IMR-90 (cell line): ENCODE measurements at regions not wholly inside any gene's neighbourhood (a gene's known extent, or its start where the extent isn't known, plus 50 kb on each side); places are given as distances from the start of the nearest gene placed in this dataset.

Source experiments
- ATAC-seq: fragments of 200-7000 bp; cut with Tn5 transposase; 2 replicates; pipeline ENCODE4 v1.9.1; 2020; ENCODE audit warnings: low read depth, mild to moderate bottlenecking, moderate library complexity
- BruUV-seq: library from RNA; stranded (reverse); fragments of 400-500 nt; replicated peaks from 2 replicates; lab custom pipeline; 2021; lab: Mats Ljungman, UMichigan
- CTCF ChIA-PET: fragments of 300-600 bp; formaldehyde crosslinking; extraction: SDS; loops from one replicate; lab custom pipeline; 2021; ENCODE audit warnings: antibody characterized with exemption; lab: Yijun Ruan, JAX
- POLR2A ChIA-PET: fragments of 300-600 bp; sonication (Branson Sonifier 250); formaldehyde crosslinking; loops from one replicate; lab custom pipeline; 2022; ENCODE audit warnings: antibody characterized with exemption; ENCODE audit not compliant: unreplicated experiment; lab: Charles Lee
- DNase-seq: peaks from one replicate; pipeline ENCODE4 v3.0.0; 2013
- H2AFZ ChIP-seq: replicated peaks from 2 replicates; pipeline ENCODE3; 2013; ENCODE audit warnings: low read length, mild to moderate bottlenecking; ENCODE audit not compliant: poor library complexity
- H2AK5ac ChIP-seq: 2 replicates; pipeline ENCODE4 v1.6.1; 2013; ENCODE audit warnings: low read depth, low read length, inconsistent platforms
- H2AK9ac ChIP-seq: replicated peaks from 2 replicates; pipeline ENCODE3; 2013; ENCODE audit warnings: mild to moderate bottlenecking, low read depth, low read length, moderate library complexity; ENCODE audit not compliant: poor library complexity
- H2BK120ac ChIP-seq: 2 replicates; pipeline ENCODE4 v1.6.1; 2013; ENCODE audit warnings: low read depth, low read length, inconsistent platforms
- H2BK15ac ChIP-seq: 3 replicates; pipeline ENCODE4 v1.6.1; 2013; ENCODE audit warnings: low read depth, low read length, inconsistent platforms
- H2BK20ac ChIP-seq: 2 replicates; pipeline ENCODE4 v1.6.1; 2013; ENCODE audit warnings: low read depth, mild to moderate bottlenecking, inconsistent platforms, low read length, moderate library complexity
- H2BK5ac ChIP-seq: 2 replicates; pipeline ENCODE4 v1.6.1; 2013; ENCODE audit warnings: mild to moderate bottlenecking, low read depth, low read length, inconsistent platforms; ENCODE audit not compliant: poor library complexity, severe bottlenecking
- H3K14ac ChIP-seq: replicated peaks from 2 replicates; pipeline ENCODE4 v1.6.1; 2013; ENCODE audit warnings: low read depth, low read length, inconsistent platforms
- H3K18ac ChIP-seq: 2 replicates; pipeline ENCODE4 v1.6.1; 2013; ENCODE audit warnings: low read depth, low read length, control low read depth
- H3K23ac ChIP-seq: 2 replicates; pipeline ENCODE4 v1.6.1; 2013; ENCODE audit warnings: low read depth, low read length, inconsistent platforms
- H3K27ac ChIP-seq: 2 replicates; pipeline ENCODE4 v1.5.1; 2013; ENCODE audit warnings: mild to moderate bottlenecking, control low read depth, low read length; ENCODE audit not compliant: insufficient read depth
- H3K27me3 ChIP-seq: 2 replicates; pipeline ENCODE4 v1.6.1; 2013; ENCODE audit warnings: low read length; ENCODE audit not compliant: control insufficient read depth, insufficient read depth
- H3K36me3 ChIP-seq: 2 replicates; pipeline ENCODE4 v1.6.1; 2013; ENCODE audit warnings: low read length, mixed read lengths; ENCODE audit not compliant: control insufficient read depth, insufficient read depth
- H3K4ac ChIP-seq: 2 replicates; pipeline ENCODE4 v1.6.1; 2013; ENCODE audit warnings: low read depth, low read length, inconsistent platforms
- H3K4me1 ChIP-seq: 2 replicates; pipeline ENCODE4 v1.6.1; 2013; ENCODE audit warnings: low read length, mixed read lengths; ENCODE audit not compliant: control insufficient read depth, insufficient read depth
- H3K4me2 ChIP-seq: 2 replicates; pipeline ENCODE4 v1.6.1; 2013; ENCODE audit warnings: low read depth, mild to moderate bottlenecking, control low read depth, low read length, moderate library complexity
- H3K4me3 ChIP-seq: 2 replicates; pipeline ENCODE4 v1.5.1; 2013; ENCODE audit warnings: low read depth, mild to moderate bottlenecking, control low read depth, low read length, moderate library complexity; ENCODE audit not compliant: insufficient read depth
- H3K56ac ChIP-seq: 2 replicates; pipeline ENCODE4 v1.6.1; 2013; ENCODE audit warnings: low read length, inconsistent platforms; ENCODE audit not compliant: insufficient read depth; ENCODE audit errors: extremely low read depth
- H3K79me1 ChIP-seq, 2 experiments: 2 replicates each; pipeline ENCODE4 v1.6.1; 2013; ENCODE audit warnings: low read length in 2 of 2, inconsistent platforms in 1 of 2, low read depth in 1 of 2
- H3K9ac ChIP-seq: 2 replicates; pipeline ENCODE4 v1.6.1; 2013; ENCODE audit warnings: low read depth, low read length, control low read depth
- H3K9me1 ChIP-seq: 2 replicates; pipeline ENCODE4 v1.6.1; 2013; ENCODE audit warnings: low read length, inconsistent platforms; ENCODE audit not compliant: insufficient read depth
- H3K9me3 ChIP-seq: 2 replicates; pipeline ENCODE4 v1.6.1; 2013; ENCODE audit warnings: low read length; ENCODE audit not compliant: control insufficient read depth, insufficient read depth
- H4K20me1 ChIP-seq: 2 replicates; pipeline ENCODE4 v1.6.1; 2013; ENCODE audit warnings: low read length, inconsistent platforms; ENCODE audit not compliant: insufficient read depth
- H4K5ac ChIP-seq: 2 replicates; pipeline ENCODE4 v1.6.1; 2013; ENCODE audit warnings: mild to moderate bottlenecking, low read depth, low read length, control low read depth
- H4K8ac ChIP-seq, 2 experiments: 2 replicates each; pipeline ENCODE4 v1.6.1; 2013; ENCODE audit warnings: low read depth in 2 of 2, low read length in 2 of 2, control low read depth in 1 of 2, inconsistent platforms in 1 of 2
- H4K91ac ChIP-seq: 2 replicates; pipeline ENCODE4 v1.6.1; 2013; ENCODE audit warnings: low read depth, low read length, inconsistent platforms; ENCODE audit not compliant: insufficient read depth
- BHLHE40 ChIP-seq: fragments of 150-350 bp; IDR thresholded peaks from 2 replicates; pipeline ENCODE4 v1.6.1; 2016; ENCODE audit warnings: mild to moderate bottlenecking, low read depth, low read length
- CEBPB ChIP-seq: IDR thresholded peaks from 2 replicates; pipeline ENCODE4 v1.6.1; 2012; ENCODE audit warnings: low read depth, low read length, improper control_type of control experiment
- CHD1 ChIP-seq: IDR thresholded peaks from 2 replicates; pipeline ENCODE4 v1.6.1; 2012; ENCODE audit warnings: low read depth, low read length, improper control_type of control experiment
- ELK1 ChIP-seq: fragments of 150-350 bp; IDR thresholded peaks from 2 replicates; pipeline ENCODE4 v1.6.1; 2016; ENCODE audit warnings: low read depth, mild to moderate bottlenecking, low read length, moderate library complexity, borderline replicate concordance
- FOS ChIP-seq: fragments of 150-350 bp; IDR thresholded peaks from 2 replicates; pipeline ENCODE4 v1.6.1; 2016; ENCODE audit warnings: low read depth, low read length
- MAFK ChIP-seq: IDR thresholded peaks from 2 replicates; pipeline ENCODE4 v1.6.1; 2012; ENCODE audit warnings: low read depth, low read length, improper control_type of control experiment
- MAZ ChIP-seq: IDR thresholded peaks from 2 replicates; pipeline ENCODE4 v1.6.1; 2012; ENCODE audit warnings: low read depth, mild to moderate bottlenecking, low read length, improper control_type of control experiment, moderate library complexity, borderline replicate concordance
- MXI1 ChIP-seq: IDR thresholded peaks from 2 replicates; pipeline ENCODE4 v1.6.1; 2012; ENCODE audit warnings: low read depth, mild to moderate bottlenecking, low read length, moderate library complexity, borderline replicate concordance
- NFE2L2 ChIP-seq: fragments of 150-350 bp; IDR thresholded peaks from 2 replicates; pipeline ENCODE4 v1.6.1; 2016; ENCODE audit warnings: low read depth, mild to moderate bottlenecking, low read length
- POLR2A ChIP-seq: IDR thresholded peaks from 2 replicates; pipeline ENCODE4 v1.6.1; 2012; ENCODE audit warnings: mild to moderate bottlenecking, low read depth, low read length
- RAD21 ChIP-seq: IDR thresholded peaks from 2 replicates; pipeline ENCODE4 v1.6.1; 2012; ENCODE audit warnings: low read length, improper control_type of control experiment
- RCOR1 ChIP-seq: IDR thresholded peaks from 2 replicates; pipeline ENCODE4 v1.6.1; 2012; ENCODE audit warnings: mild to moderate bottlenecking, low read length, improper control_type of control experiment; ENCODE audit not compliant: insufficient replicate concordance
- RFX5 ChIP-seq: IDR thresholded peaks from 2 replicates; pipeline ENCODE4 v1.8.0; 2012; ENCODE audit warnings: low read depth, mild to moderate bottlenecking, low read length, moderate library complexity
- SMC3 ChIP-seq: fragments of 150-350 bp; IDR thresholded peaks from 2 replicates; pipeline ENCODE4 v1.6.1; 2016; ENCODE audit warnings: low read depth, mild to moderate bottlenecking, antibody characterized with exemption, low read length, moderate library complexity
- USF2 ChIP-seq: fragments of 150-350 bp; IDR thresholded peaks from 2 replicates; pipeline ENCODE4 v1.6.1; 2017; ENCODE audit warnings: mild to moderate bottlenecking, antibody characterized with exemption, low read length, low read depth
- WGBS, 2 experiments: methylation state at CpG; one replicate each; pipeline versions ENCODE4 v1.1.5 to v1.1.7; 2013; ENCODE audit warnings: missing lambda C conversion rate in 2 of 2; ENCODE audit not compliant: insufficient read length in 1 of 2; ENCODE audit errors: extremely low coverage in 2 of 2; 5-methylcytosine and 5-hydroxymethylcytosine counted together
- dilution Hi-C: fragments of 300-500 bp; cut with HindIII; formaldehyde crosslinking; loops from one replicate; pipeline ENCODE4 v1.14.3; 2018; ENCODE audit warnings: low sequenced_read_pairs; ENCODE audit not compliant: unreplicated experiment
- in situ Hi-C: fragments of 300-500 bp; cut with MboI; formaldehyde crosslinking; loops from 3 replicates; pipeline ENCODE4 v1.14.3; 2019; ENCODE audit warnings: low sequenced_read_pairs, inconsistent platforms, mixed read lengths
- intact Hi-C: fragments of 100-400 bp; cut with micrococcal nuclease; formaldehyde crosslinking; loops from 2 replicates; pipeline ENCODE4 v1.10.0; 2022
- TF ChIP-seq, protein P1 (sequence below): conservative IDR thresholded peaks from 2 replicates; pipeline ENCODE4 v1.5.1; 2012; ENCODE audit warnings: mild to moderate bottlenecking, low read depth, low read length, improper control_type of control experiment

- intact Hi-C loops, result no loop called here
- H4K20me1 ChIP-seq, result no peaks in the 10 kb centered on the region
Observed at GRCh38 chr20:40336533-40336932, 352.5 kb downstream of the MAFB start.

More at GRCh38 chr20:40336533-40336932, 352.5 kb downstream of the MAFB start:
- ChIA-PET CTCF (no interaction called here), POLR2A (no interaction called here)
- Histone ChIP-seq H3K4ac (no peak overlapping the region), H3K18ac (no peak overlapping the region), H4K8ac (no peak overlapping the region), H3K56ac (no peak overlapping the region), H3K9ac (no peak overlapping the region), H3K36me3 (no peaks in the 10 kb centered on the region), H3K27me3 (no peaks in the 10 kb centered on the region), H2BK120ac (no peak overlapping the region), H2AK5ac (no peak overlapping the region), H2BK15ac (no peak overlapping the region), H2AK9ac (no peak overlapping the region), H3K9me1 (no peaks in the 10 kb centered on the region), H3K23ac (no peak overlapping the region), H3K27ac (no peak overlapping the region), H4K5ac (no peak overlapping the region), H2BK20ac (no peak overlapping the region), H2BK5ac (no peak overlapping the region), H4K91ac (no peak overlapping the region), H2AFZ (no peak overlapping the region), H3K14ac (no peak overlapping the region), H3K9me3 (no peaks in the 10 kb centered on the region), H3K4me2 (no peak overlapping the region), H3K4me3 (no peak overlapping the region), H3K79me1 (no peaks in the 10 kb centered on the region), H3K4me1 (no peaks in the 10 kb centered on the region)
- WGBS, 2 experiments, result no CpG with 5 or more reads among the region's 1 CpG
- no peak for TF ChIP-seq RCOR1
- no peak for TF ChIP-seq NFE2L2
- no peak for TF ChIP-seq CEBPB
- no peak for TF ChIP-seq POLR2A
- no peak for TF ChIP-seq BHLHE40
- TF ChIP-seq FOS, result no peak
- no peak for TF ChIP-seq SMC3
- TF ChIP-seq ELK1, result no peak
- no peak for TF ChIP-seq MXI1
- TF ChIP-seq RAD21, result no peak
- no peak for TF ChIP-seq RFX5
- no peak for TF ChIP-seq USF2
- TF ChIP-seq, protein P1, sequence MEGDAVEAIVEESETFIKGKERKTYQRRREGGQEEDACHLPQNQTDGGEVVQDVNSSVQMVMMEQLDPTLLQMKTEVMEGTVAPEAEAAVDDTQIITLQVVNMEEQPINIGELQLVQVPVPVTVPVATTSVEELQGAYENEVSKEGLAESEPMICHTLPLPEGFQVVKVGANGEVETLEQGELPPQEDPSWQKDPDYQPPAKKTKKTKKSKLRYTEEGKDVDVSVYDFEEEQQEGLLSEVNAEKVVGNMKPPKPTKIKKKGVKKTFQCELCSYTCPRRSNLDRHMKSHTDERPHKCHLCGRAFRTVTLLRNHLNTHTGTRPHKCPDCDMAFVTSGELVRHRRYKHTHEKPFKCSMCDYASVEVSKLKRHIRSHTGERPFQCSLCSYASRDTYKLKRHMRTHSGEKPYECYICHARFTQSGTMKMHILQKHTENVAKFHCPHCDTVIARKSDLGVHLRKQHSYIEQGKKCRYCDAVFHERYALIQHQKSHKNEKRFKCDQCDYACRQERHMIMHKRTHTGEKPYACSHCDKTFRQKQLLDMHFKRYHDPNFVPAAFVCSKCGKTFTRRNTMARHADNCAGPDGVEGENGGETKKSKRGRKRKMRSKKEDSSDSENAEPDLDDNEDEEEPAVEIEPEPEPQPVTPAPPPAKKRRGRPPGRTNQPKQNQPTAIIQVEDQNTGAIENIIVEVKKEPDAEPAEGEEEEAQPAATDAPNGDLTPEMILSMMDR, result no peak
- TF ChIP-seq MAZ, result no peak
- TF ChIP-seq CHD1, result no peak
- TF ChIP-seq MAFK, result no peak
- in situ Hi-C loops, result no loop called here
- ATAC-seq, result no peak
- dilution Hi-C loops, result no loop called here
- no TSS peak for BruUV-seq
- DNase-seq, result no peak
